GM23248 (cell line): ENCODE measurements at regions not wholly inside any gene's neighbourhood (a gene's known extent, or its start where the extent isn't known, plus 50 kb on each side); places are given as distances from the start of the nearest gene placed in this dataset.

Source experiments
- DNase-seq: peaks from one replicate; pipeline ENCODE4 v3.0.0-alpha.2; 2015
- H2AFZ ChIP-seq: fragments of 200-600 bp; sonication (generic); 2 replicates; pipeline ENCODE4 v1.6.1; 2016; ENCODE audit warnings: antibody characterized with exemption
- H3F3A ChIP-seq: fragments of 200-600 bp; sonication (generic); 2 replicates; pipeline ENCODE4 v1.6.1; 2016; ENCODE audit warnings: mild to moderate bottlenecking, antibody characterized with exemption, mixed run types; ENCODE audit not compliant: insufficient read depth
- H3K27ac ChIP-seq: fragments of 200-600 bp; sonication (generic); 2 replicates; pipeline ENCODE4 v1.5.1; 2016; ENCODE audit warnings: mild to moderate bottlenecking
- H3K27me3 ChIP-seq: fragments of 200-600 bp; sonication (generic); replicated peaks from 2 replicates; pipeline ENCODE4 v1.6.1; 2016; ENCODE audit warnings: mild to moderate bottlenecking; ENCODE audit not compliant: insufficient read depth
- H3K36me3 ChIP-seq: fragments of 200-600 bp; sonication (generic); 2 replicates; pipeline ENCODE4 v1.6.1; 2016; ENCODE audit warnings: low read depth, mild to moderate bottlenecking
- H3K4me1 ChIP-seq: fragments of 200-600 bp; sonication (generic); 2 replicates; pipeline ENCODE4 v1.6.1; 2016; ENCODE audit warnings: mild to moderate bottlenecking; ENCODE audit not compliant: insufficient read depth
- H3K4me2 ChIP-seq: fragments of 200-600 bp; sonication (generic); one replicate; pipeline ENCODE4 v1.6.1; 2016; ENCODE audit warnings: mild to moderate bottlenecking; ENCODE audit not compliant: unreplicated experiment
- H3K4me3 ChIP-seq: fragments of 200-600 bp; sonication (generic); 2 replicates; pipeline ENCODE4 v1.5.1; 2016; ENCODE audit warnings: mild to moderate bottlenecking
- H3K79me2 ChIP-seq: fragments of 200-600 bp; sonication (generic); 2 replicates; pipeline ENCODE4 v1.6.1; 2016; ENCODE audit warnings: mild to moderate bottlenecking; ENCODE audit not compliant: insufficient read depth
- H3K9ac ChIP-seq: fragments of 200-600 bp; sonication (generic); 2 replicates; pipeline ENCODE4 v1.6.1; 2016; ENCODE audit warnings: mild to moderate bottlenecking
- H3K9me2 ChIP-seq: fragments of 200-600 bp; sonication (generic); 2 replicates; pipeline ENCODE4 v1.6.1; 2016; ENCODE audit warnings: mixed run types, mild to moderate bottlenecking, moderate library complexity; ENCODE audit not compliant: insufficient read depth
- H3K9me3 ChIP-seq: fragments of 200-600 bp; sonication (generic); one replicate; pipeline ENCODE4 v1.6.1; 2017; ENCODE audit warnings: low read depth
- H4K20me1 ChIP-seq: fragments of 200-600 bp; sonication (generic); 2 replicates; pipeline ENCODE4 v1.6.0; 2016; ENCODE audit not compliant: insufficient read depth
- EZH2 ChIP-seq: fragments of 200-600 bp; sonication (generic); IDR thresholded peaks from 2 replicates; pipeline ENCODE4 v1.6.1; 2018; ENCODE audit warnings: antibody characterized with exemption, mild to moderate bottlenecking; ENCODE audit not compliant: insufficient read depth, poor library complexity, severe bottlenecking
- EZH2phosphoT487 ChIP-seq: fragments of 200-600 bp; sonication (generic); IDR thresholded peaks from 2 replicates; pipeline ENCODE4 v1.6.1; 2018; ENCODE audit warnings: antibody characterized with exemption, moderate library complexity, mild to moderate bottlenecking, low read depth; ENCODE audit not compliant: insufficient read depth
- WGBS, 2 experiments: methylation state at CpG; one replicate each; pipeline ENCODE4 v1.1.6; 2015 to 2017; ENCODE audit warnings: low lambda C conversion rate in 2 of 2, low coverage in 1 of 2; ENCODE audit errors: missing lambda C conversion rate in 2 of 2; 5-methylcytosine and 5-hydroxymethylcytosine counted together
- in situ Hi-C: fragments of 300-500 bp; cut with MboI; formaldehyde crosslinking; loops from 2 replicates; pipeline ENCODE4 v1.15.0; 2020

DNA sequence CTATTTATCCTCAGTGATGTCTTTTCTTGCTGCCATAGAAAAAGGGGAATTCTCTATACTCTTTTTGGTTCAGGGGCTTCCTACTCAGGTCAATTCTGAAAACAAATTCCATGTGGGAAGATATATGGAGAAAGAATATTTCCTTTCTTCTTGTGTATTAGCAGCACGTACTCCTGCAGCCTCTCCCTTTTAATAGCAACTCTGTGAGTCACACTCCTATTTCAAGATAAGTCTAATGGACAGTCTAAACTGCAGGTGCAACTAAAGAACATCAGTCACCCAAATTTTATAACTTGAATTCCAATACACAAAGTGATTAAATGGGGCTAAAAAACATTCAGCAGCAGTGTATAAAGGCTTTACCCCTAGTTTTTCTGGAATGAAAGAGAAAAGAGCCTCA is 942.2 kb downstream of the CNTNAP5 start:
- 0 to 6% methylated on average over 1 of the region's 1 CpG for WGBS, 2 experiments
- Histone ChIP-seq H3K27me3 (no peaks in the 10 kb centered on the region), H4K20me1 (no peaks in the 10 kb centered on the region), H2AFZ (no peak overlapping the region), H3K27ac (no peak overlapping the region), H3K4me3 (no peak overlapping the region), H3K9me3 (no peaks in the 10 kb centered on the region), H3K4me2 (no peak overlapping the region), H3K9ac (no peak overlapping the region), H3K79me2 (no peaks in the 10 kb centered on the region), H3F3A (no peaks in the 10 kb centered on the region), H3K9me2 (no peaks in the 10 kb centered on the region), H3K36me3 (no peaks in the 10 kb centered on the region), H3K4me1 (no peaks in the 10 kb centered on the region)
- in situ Hi-C loops = no loop called here
- TF ChIP-seq EZH2 = no peak
- TF ChIP-seq EZH2phosphoT487 = no peak
- DNase-seq = no peak

DNA sequence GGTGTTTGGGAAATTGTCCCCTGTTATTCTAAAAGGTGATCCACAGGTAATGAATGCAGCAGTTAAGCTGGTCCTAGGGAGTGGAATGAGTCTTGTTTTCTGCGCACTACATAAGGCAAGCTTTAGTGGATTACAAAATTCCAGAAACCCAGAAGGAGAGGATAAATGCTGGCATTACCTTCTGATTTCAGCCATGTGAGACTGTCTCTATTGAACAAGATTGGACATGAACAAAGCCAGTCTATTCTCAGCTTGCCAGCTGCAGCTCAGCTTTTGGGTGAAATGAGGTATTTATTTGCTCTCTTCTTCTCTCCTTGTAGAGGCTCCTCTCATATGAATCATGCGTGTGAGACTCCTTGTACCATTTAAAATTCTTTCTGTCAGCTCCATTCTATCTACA is 944.9 kb downstream of the CNTNAP5 start:
- TF ChIP-seq EZH2phosphoT487 (no peak), EZH2 (no peak)
- Histone ChIP-seq H3K9me3 (no peaks in the 10 kb centered on the region), H3K9me2 (no peaks in the 10 kb centered on the region), H3K27me3 (no peaks in the 10 kb centered on the region), H3K79me2 (no peaks in the 10 kb centered on the region), H3K36me3 (no peaks in the 10 kb centered on the region), H4K20me1 (no peaks in the 10 kb centered on the region), H3K4me2 (no peak overlapping the region), H3K9ac (no peak overlapping the region), H3K27ac (no peak overlapping the region), H2AFZ (no peak overlapping the region), H3F3A (no peaks in the 10 kb centered on the region), H3K4me3 (no peak overlapping the region), H3K4me1 (no peaks in the 10 kb centered on the region)
- WGBS, 2 experiments = 4 to 10% methylated on average over 2 of the region's 2 CpGs
- in situ Hi-C loops = no loop called here
- no peak for DNase-seq

DNA sequence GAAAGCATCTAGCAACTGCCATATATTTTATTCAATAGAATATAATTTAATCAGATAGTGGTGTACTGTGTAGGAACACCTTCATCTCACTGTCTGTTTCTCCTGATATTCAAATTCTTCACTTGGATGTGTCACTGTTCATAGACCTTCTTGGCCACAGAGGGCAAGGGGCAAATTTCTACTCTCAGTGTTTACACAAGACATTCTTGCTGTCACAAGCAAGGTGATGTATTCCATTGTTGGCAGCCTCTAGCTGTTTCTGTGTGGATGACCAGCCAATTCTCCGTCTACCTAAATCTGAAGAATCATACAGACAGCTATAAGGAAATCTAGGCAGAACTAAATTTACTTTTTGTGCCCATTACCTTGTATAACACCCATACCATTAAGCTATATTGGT is 948.3 kb downstream of the CNTNAP5 start:
- Histone ChIP-seq H3K9me2 (no peaks in the 10 kb centered on the region), H3F3A (no peaks in the 10 kb centered on the region), H3K27ac (no peak overlapping the region), H3K9me3 (no peaks in the 10 kb centered on the region), H3K27me3 (no peaks in the 10 kb centered on the region), H3K36me3 (no peaks in the 10 kb centered on the region), H3K79me2 (no peaks in the 10 kb centered on the region), H2AFZ (no peak overlapping the region), H3K4me3 (no peak overlapping the region), H3K4me1 (no peaks in the 10 kb centered on the region), H3K9ac (no peak overlapping the region), H3K4me2 (no peak overlapping the region), H4K20me1 (no peaks in the 10 kb centered on the region)
- no peak for DNase-seq
- 4 to 17% methylated on average over 1 of the region's 1 CpG for WGBS, 2 experiments
- in situ Hi-C loops = no loop called here
- TF ChIP-seq EZH2phosphoT487 (no peak), EZH2 (no peak)

DNA sequence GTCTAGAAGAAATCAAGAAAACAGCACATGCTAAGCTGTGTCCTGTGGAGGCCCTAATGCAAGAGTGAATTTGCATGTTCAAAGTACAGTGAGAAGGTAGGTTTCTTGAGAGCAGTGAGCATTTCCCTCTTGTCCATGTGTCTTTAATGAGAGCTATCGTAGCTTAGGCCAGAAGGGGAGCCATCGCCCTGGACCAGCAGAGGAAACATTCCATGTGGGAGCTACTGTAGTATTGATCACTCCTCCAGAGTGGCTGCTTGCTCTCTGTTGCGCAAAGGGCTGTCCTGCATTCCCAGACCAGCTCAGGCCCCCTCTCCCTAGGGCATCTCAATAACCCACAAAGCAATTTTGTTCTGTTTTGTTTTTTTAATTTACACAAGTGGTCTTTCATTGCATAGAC is 950.1 kb downstream of the CNTNAP5 start:
- Histone ChIP-seq H3F3A (no peaks in the 10 kb centered on the region), H3K4me2 (no peak overlapping the region), H3K9ac (no peak overlapping the region), H2AFZ (no peak overlapping the region), H3K79me2 (no peaks in the 10 kb centered on the region), H3K27me3 (no peaks in the 10 kb centered on the region), H3K4me3 (no peak overlapping the region), H3K9me2 (no peaks in the 10 kb centered on the region), H3K9me3 (no peaks in the 10 kb centered on the region), H3K36me3 (no peaks in the 10 kb centered on the region), H3K4me1 (no peaks in the 10 kb centered on the region), H3K27ac (no peak overlapping the region), H4K20me1 (no peaks in the 10 kb centered on the region)
- DNase-seq = no peak
- 20 to 22% methylated on average over 3 of the region's 3 CpGs for WGBS, 2 experiments
- no peak for TF ChIP-seq EZH2phosphoT487
- no peak for TF ChIP-seq EZH2
- in situ Hi-C loops = no loop called here

DNA sequence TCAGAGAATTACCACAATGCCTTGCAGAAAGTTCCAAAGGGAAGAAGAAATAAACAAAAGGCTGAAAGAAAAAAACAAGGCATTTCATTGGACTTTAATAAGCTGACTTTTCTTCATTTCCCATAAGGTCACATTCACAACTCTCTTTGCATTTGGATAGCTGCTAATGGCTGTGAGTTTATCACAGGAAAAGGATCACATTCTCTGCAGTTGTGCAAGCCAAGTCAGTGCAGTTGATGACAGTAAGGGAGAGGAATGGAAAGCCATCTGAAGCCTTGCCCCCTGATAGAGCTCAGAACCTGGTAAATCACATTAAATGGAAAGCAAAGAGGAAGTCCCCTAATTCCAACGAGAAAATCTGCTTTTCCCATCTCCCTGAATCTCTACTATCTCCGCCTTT is 950.6 kb downstream of the CNTNAP5 start:
- in situ Hi-C loops = no loop called here
- TF ChIP-seq EZH2 (no peak), EZH2phosphoT487 (no peak)
- no peak overlapping the region for H3K9ac ChIP-seq
- no peaks in the 10 kb centered on the region for H3K27me3 ChIP-seq
- H3K4me1 ChIP-seq = no peaks in the 10 kb centered on the region
- no peaks in the 10 kb centered on the region for H3K9me3 ChIP-seq
- no peak overlapping the region for H2AFZ ChIP-seq
- no peaks in the 10 kb centered on the region for H3K9me2 ChIP-seq
- no peak overlapping the region for H3K4me2 ChIP-seq
- H3K79me2 ChIP-seq = no peaks in the 10 kb centered on the region
- WGBS, 2 experiments = 0 to 11% methylated on average over 2 of the region's 2 CpGs
- DNase-seq = no peak
- no peak overlapping the region for H3K4me3 ChIP-seq
- no peaks in the 10 kb centered on the region for H4K20me1 ChIP-seq
- H3F3A ChIP-seq = no peaks in the 10 kb centered on the region
- H3K27ac ChIP-seq = no peak overlapping the region
- no peaks in the 10 kb centered on the region for H3K36me3 ChIP-seq
